ENCODE measurements at regions not wholly inside any gene's neighbourhood (a gene's known extent, or its start where the extent isn't known, plus 50 kb on each side); places are given as distances from the start of the nearest gene placed in this dataset.

- Histone ChIP-seq H3K36me3 (ENCODE audit: insufficient read depth, low read length) (no peaks in the 10 kb centered on the region), H3K9ac (ENCODE audit: low read depth, low read length) (no peak overlapping the region), H3K27ac (ENCODE audit: low read depth, low read length) (no peak overlapping the region), H3K4me1 (ENCODE audit: insufficient read depth, low read length) (no peaks in the 10 kb centered on the region), H3K27me3 (ENCODE audit: insufficient read depth, low read length) (no peaks in the 10 kb centered on the region), H3K4me3 (ENCODE audit: low read length) (no peak overlapping the region), H3K9me3 (ENCODE audit: insufficient read depth, low read depth, low read length) (no peaks in the 10 kb centered on the region)
- whole genome bisulfite sequencing: 89% methylated on average over 1 of the region's 1 CpG
Observed at GRCh38 chr5:97929383-97929782, 746.3 kb upstream of the RIOK2 start.

GRCh38 chr5:97931829-97932228, 748.8 kb upstream of the RIOK2 start:
- H3K27ac ChIP-seq (ENCODE audit: low read depth, low read length): no peak overlapping the region
- H3K4me1 ChIP-seq (ENCODE audit: insufficient read depth, low read length): no peaks in the 10 kb centered on the region
- H3K36me3 ChIP-seq (ENCODE audit: insufficient read depth, low read length): no peaks in the 10 kb centered on the region
- H3K27me3 ChIP-seq (ENCODE audit: insufficient read depth, low read length): no peaks in the 10 kb centered on the region
- H3K9ac ChIP-seq (ENCODE audit: low read depth, low read length): no peak overlapping the region
- no peaks in the 10 kb centered on the region for H3K9me3 ChIP-seq (ENCODE audit: insufficient read depth, low read depth, low read length)
- no peak overlapping the region for H3K4me3 ChIP-seq (ENCODE audit: low read length)

DNA sequence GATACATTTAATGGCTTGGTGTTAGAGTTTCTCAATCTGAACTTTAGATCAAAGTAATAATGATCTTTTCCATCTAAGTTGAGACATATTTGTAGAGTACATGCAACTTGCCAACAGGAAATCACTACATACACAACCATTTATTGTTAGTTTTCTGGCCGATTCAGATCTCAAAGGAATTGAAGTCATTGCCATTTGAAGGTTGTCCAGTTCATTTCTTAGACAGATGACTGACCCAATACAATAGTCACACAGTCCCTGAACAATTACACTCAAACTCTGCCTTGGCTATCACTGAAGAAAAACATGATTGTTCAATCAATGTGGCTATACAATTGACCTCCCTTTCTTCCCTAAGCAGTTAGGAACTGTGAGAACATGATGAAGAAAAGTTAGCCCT, 753.2 kb upstream of the RIOK2 start:
- Histone ChIP-seq H3K4me1 (ENCODE audit: insufficient read depth, low read length) (no peaks in the 10 kb centered on the region), H3K27me3 (ENCODE audit: insufficient read depth, low read length) (no peaks in the 10 kb centered on the region), H3K4me3 (ENCODE audit: low read length) (no peak overlapping the region), H3K9me3 (ENCODE audit: insufficient read depth, low read depth, low read length) (no peaks in the 10 kb centered on the region), H3K36me3 (ENCODE audit: insufficient read depth, low read length) (no peaks in the 10 kb centered on the region), H3K9ac (ENCODE audit: low read depth, low read length) (no peak overlapping the region), H3K27ac (ENCODE audit: low read depth, low read length) (no peak overlapping the region)
- 94% methylated on average over 1 of the region's 1 CpG for WGBS

GRCh38 chr5:97937846-97938245, 754.8 kb upstream of the RIOK2 start:
- WGBS: 92% methylated on average over 2 of the region's 2 CpGs

DNA sequence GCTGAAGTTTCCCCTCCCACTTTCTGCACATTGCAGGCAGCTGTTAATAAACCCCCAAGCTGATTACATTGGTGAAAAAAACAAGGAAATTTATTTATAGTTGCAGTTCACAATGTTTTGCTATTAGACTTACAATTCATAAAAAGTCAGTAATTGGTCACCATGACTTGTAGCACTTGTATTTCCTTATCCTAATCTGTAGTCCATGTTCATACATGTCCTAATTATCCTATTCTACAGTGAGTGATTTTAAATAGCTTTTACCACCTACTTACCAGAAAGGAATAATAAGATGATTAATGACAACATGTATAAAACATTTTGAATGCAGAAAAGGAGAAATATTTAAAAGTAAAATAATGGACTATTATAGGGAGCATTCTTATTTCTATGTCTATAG, 760.0 kb upstream of the RIOK2 start:
- H3K27ac ChIP-seq (ENCODE audit: low read depth, low read length): no peak overlapping the region
- H3K4me3 ChIP-seq (ENCODE audit: low read length): no peak overlapping the region
- H3K36me3 ChIP-seq (ENCODE audit: insufficient read depth, low read length): no peaks in the 10 kb centered on the region
- H3K9me3 ChIP-seq (ENCODE audit: insufficient read depth, low read depth, low read length): no peaks in the 10 kb centered on the region
- no peaks in the 10 kb centered on the region for H3K27me3 ChIP-seq (ENCODE audit: insufficient read depth, low read length)
- H3K9ac ChIP-seq (ENCODE audit: low read depth, low read length): no peak overlapping the region
- H3K4me1 ChIP-seq (ENCODE audit: insufficient read depth, low read length): no peaks in the 10 kb centered on the region

More at GRCh38 chr5:97937846-97938245, 754.8 kb upstream of the RIOK2 start:
- no peaks in the 10 kb centered on the region for H3K27me3 ChIP-seq (ENCODE audit: insufficient read depth, low read length)
- H3K9me3 ChIP-seq (ENCODE audit: insufficient read depth, low read depth, low read length): no peaks in the 10 kb centered on the region
- no peak overlapping the region for H3K27ac ChIP-seq (ENCODE audit: low read depth, low read length)
- no peaks in the 10 kb centered on the region for H3K36me3 ChIP-seq (ENCODE audit: insufficient read depth, low read length)
- H3K9ac ChIP-seq (ENCODE audit: low read depth, low read length): no peak overlapping the region
- H3K4me3 ChIP-seq (ENCODE audit: low read length): no peak overlapping the region
- no peaks in the 10 kb centered on the region for H3K4me1 ChIP-seq (ENCODE audit: insufficient read depth, low read length)

- Histone ChIP-seq H3K4me3 (ENCODE audit: low read length) (no peak overlapping the region), H3K9me3 (ENCODE audit: insufficient read depth, low read depth, low read length) (no peaks in the 10 kb centered on the region), H3K27ac (ENCODE audit: low read depth, low read length) (no peak overlapping the region), H3K9ac (ENCODE audit: low read depth, low read length) (no peak overlapping the region), H3K27me3 (ENCODE audit: insufficient read depth, low read length) (no peaks in the 10 kb centered on the region), H3K36me3 (ENCODE audit: insufficient read depth, low read length) (no peaks in the 10 kb centered on the region), H3K4me1 (ENCODE audit: insufficient read depth, low read length) (no peaks in the 10 kb centered on the region)
- no CpG with 5 or more reads among the region's 2 CpGs for WGBS
Observed at GRCh38 chr5:97951139-97951538, 768.1 kb upstream of the RIOK2 start.

DNA sequence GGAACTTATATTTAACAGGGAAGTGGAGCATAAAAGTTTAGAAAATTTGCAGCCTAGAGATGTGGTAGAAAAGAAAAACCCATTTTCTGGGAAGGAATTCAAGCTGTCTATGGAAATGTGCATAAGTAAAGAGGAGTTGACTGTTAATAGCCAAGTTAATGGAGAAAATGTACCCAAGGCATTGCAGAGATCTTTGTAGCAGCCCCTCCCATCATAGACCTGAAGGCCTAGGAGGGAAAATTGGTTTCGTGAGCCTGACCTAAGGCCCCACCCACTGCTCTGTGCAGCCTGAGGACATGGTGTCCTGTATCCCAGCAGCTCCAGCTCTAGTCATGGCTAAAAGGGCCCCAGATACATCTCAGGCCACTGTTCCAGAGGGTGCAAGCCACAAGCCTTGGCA, 772.4 kb upstream of the RIOK2 start:
- Histone ChIP-seq H3K27ac (ENCODE audit: low read depth, low read length) (no peak overlapping the region), H3K9ac (ENCODE audit: low read depth, low read length) (no peak overlapping the region), H3K4me3 (ENCODE audit: low read length) (no peak overlapping the region), H3K36me3 (ENCODE audit: insufficient read depth, low read length) (no peaks in the 10 kb centered on the region), H3K9me3 (ENCODE audit: insufficient read depth, low read depth, low read length) (no peaks in the 10 kb centered on the region), H3K4me1 (ENCODE audit: insufficient read depth, low read length) (no peaks in the 10 kb centered on the region), H3K27me3 (ENCODE audit: insufficient read depth, low read length) (no peaks in the 10 kb centered on the region)
- WGBS: 85% methylated on average over 1 of the region's 1 CpG

DNA sequence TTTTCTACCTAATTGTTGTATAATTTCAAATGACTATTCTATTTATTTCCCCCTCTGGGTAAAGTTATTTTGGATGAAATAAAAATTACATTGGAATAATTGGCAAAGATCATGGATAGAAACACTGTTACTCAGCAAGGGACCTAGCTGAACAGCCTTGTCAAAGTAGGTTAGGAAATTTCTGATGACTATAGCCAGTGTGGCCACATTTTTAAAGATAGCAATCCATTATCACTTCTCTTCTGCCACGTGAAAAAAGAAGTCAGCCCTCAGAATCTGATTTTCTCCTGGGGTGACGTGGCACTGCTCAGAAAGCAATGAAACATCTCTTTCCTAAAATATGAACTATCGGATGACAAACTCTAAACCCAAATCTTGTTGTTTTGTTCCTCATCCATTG, 784.2 kb upstream of the RIOK2 start:
- H3K27me3 ChIP-seq (ENCODE audit: insufficient read depth, low read length): no peaks in the 10 kb centered on the region
- WGBS: 83% methylated on average over 3 of the region's 3 CpGs
- H3K9me3 ChIP-seq (ENCODE audit: insufficient read depth, low read depth, low read length): no peaks in the 10 kb centered on the region
- no peaks in the 10 kb centered on the region for H3K36me3 ChIP-seq (ENCODE audit: insufficient read depth, low read length)
- no peak overlapping the region for H3K9ac ChIP-seq (ENCODE audit: low read depth, low read length)
- H3K4me1 ChIP-seq (ENCODE audit: insufficient read depth, low read length): no peaks in the 10 kb centered on the region
- no peak overlapping the region for H3K27ac ChIP-seq (ENCODE audit: low read depth, low read length)
- no peak overlapping the region for H3K4me3 ChIP-seq (ENCODE audit: low read length)

DNA sequence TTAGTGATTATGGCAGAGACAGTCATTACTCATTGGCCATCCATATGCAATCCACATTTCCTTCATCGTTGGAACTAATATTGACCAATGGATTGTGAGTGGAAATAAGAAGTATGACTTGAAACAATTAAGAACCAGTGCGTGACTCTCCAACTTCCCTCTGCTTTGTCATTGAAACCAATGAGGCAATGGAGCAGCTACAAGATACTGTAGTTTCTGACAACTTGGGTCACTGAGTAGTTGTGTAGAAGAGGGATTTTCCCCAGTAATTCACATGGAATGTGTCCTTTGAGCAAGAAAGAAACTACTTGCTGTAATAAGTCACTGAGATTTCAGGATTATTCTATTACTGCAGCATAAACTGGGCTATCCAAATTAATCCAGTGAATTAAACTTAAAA, 785.3 kb upstream of the RIOK2 start:
- H3K9ac ChIP-seq (ENCODE audit: low read depth, low read length): no peak overlapping the region
- H3K27ac ChIP-seq (ENCODE audit: low read depth, low read length): no peak overlapping the region
- no peaks in the 10 kb centered on the region for H3K9me3 ChIP-seq (ENCODE audit: insufficient read depth, low read depth, low read length)
- H3K4me1 ChIP-seq (ENCODE audit: insufficient read depth, low read length): no peaks in the 10 kb centered on the region
- 93% methylated on average over 2 of the region's 2 CpGs for WGBS
- H3K36me3 ChIP-seq (ENCODE audit: insufficient read depth, low read length): no peaks in the 10 kb centered on the region
- H3K27me3 ChIP-seq (ENCODE audit: insufficient read depth, low read length): no peaks in the 10 kb centered on the region
- no peak overlapping the region for H3K4me3 ChIP-seq (ENCODE audit: low read length)

- no peaks in the 10 kb centered on the region for H3K4me1 ChIP-seq (ENCODE audit: insufficient read depth, low read length)
- no peak overlapping the region for H3K9ac ChIP-seq (ENCODE audit: low read depth, low read length)
- WGBS: 93% methylated on average over 3 of the region's 3 CpGs
- H3K4me3 ChIP-seq (ENCODE audit: low read length): no peak overlapping the region
- no peaks in the 10 kb centered on the region for H3K36me3 ChIP-seq (ENCODE audit: insufficient read depth, low read length)
- no peaks in the 10 kb centered on the region for H3K9me3 ChIP-seq (ENCODE audit: insufficient read depth, low read depth, low read length)
- no peaks in the 10 kb centered on the region for H3K27me3 ChIP-seq (ENCODE audit: insufficient read depth, low read length)
- no peak overlapping the region for H3K27ac ChIP-seq (ENCODE audit: low read depth, low read length)
Observed at GRCh38 chr5:97979740-97980139, 793.7 kb upstream of the RGMB start.

DNA sequence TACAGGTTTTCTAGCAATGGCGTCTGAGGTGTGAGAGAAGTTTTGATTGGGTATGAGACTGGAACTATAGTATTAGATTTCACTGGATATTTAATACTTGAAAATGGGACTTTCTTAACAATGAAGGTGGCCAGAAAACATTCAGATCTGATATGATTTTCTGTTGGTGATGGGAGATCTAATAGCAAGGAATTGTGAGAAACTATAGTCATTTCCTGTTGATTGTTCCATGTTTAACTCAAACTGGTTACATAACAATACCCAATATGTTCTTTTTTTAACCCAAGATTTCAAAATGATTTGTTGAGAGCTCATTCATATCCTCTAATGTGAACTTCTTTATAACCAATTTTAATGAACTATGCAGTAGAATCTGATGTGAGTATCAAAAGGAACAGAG, 793.2 kb upstream of the RGMB start:
- H3K9ac ChIP-seq (ENCODE audit: low read depth, low read length): no peak overlapping the region
- 81% methylated on average over 1 of the region's 1 CpG for WGBS
- no peaks in the 10 kb centered on the region for H3K9me3 ChIP-seq (ENCODE audit: insufficient read depth, low read depth, low read length)
- no peaks in the 10 kb centered on the region for H3K27me3 ChIP-seq (ENCODE audit: insufficient read depth, low read length)
- H3K4me1 ChIP-seq (ENCODE audit: insufficient read depth, low read length): no peaks in the 10 kb centered on the region
- no peaks in the 10 kb centered on the region for H3K36me3 ChIP-seq (ENCODE audit: insufficient read depth, low read length)
- no peak overlapping the region for H3K27ac ChIP-seq (ENCODE audit: low read depth, low read length)
- H3K4me3 ChIP-seq (ENCODE audit: low read length): no peak overlapping the region

GRCh38 chr5:97986069-97986468, 787.4 kb upstream of the RGMB start:
- no peaks in the 10 kb centered on the region for H3K27me3 ChIP-seq (ENCODE audit: insufficient read depth, low read length)
- H3K36me3 ChIP-seq (ENCODE audit: insufficient read depth, low read length): no peaks in the 10 kb centered on the region
- no peak overlapping the region for H3K27ac ChIP-seq (ENCODE audit: low read depth, low read length)
- H3K9me3 ChIP-seq (ENCODE audit: insufficient read depth, low read depth, low read length): no peaks in the 10 kb centered on the region
- no peak overlapping the region for H3K9ac ChIP-seq (ENCODE audit: low read depth, low read length)
- 50% methylated on average over 4 of the region's 4 CpGs for WGBS
- H3K4me3 ChIP-seq (ENCODE audit: low read length): no peak overlapping the region
- H3K4me1 ChIP-seq (ENCODE audit: insufficient read depth, low read length): no peaks in the 10 kb centered on the region
